Retinal pigment epithelial cell (primary cell): ENCODE measurements at regions not wholly inside any gene's neighbourhood (a gene's known extent, or its start where the extent isn't known, plus 50 kb on each side); places are given as distances from the start of the nearest gene placed in this dataset.

ENCODE experiments used
- DNase-seq: peaks from one replicate; pipeline ENCODE4 v3.0.0-alpha.2; 2010; ENCODE audit warnings: low read depth
- H3K4me3 ChIP-seq: 2 replicates; pipeline ENCODE4 v1.5.1; 2011; ENCODE audit warnings: mild to moderate bottlenecking, low read length, control low read depth, moderate library complexity
- TF ChIP-seq, protein P1 (sequence below): conservative IDR thresholded peaks from 2 replicates; pipeline ENCODE4 v1.5.1; 2011; ENCODE audit warnings: low read depth, low read length, control low read depth, inconsistent platforms

DNA sequence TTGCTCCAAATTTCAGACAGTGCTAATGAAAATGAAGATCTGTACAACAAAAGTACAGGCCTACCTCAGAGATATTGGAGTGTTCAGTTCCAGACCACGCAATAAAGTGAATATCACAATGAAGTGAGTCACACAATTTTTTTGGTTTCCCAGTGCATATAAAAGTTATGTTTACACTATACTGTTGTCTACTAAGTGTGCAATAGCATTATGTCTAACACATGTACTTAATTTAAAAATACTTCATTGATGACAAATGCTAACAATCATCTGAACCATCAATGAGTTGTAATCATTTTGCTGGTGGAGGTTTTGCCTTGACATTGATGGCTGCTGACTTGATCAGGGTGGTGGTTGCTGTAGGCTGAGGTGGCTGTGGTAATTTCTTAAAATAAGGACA lies 60.6 kb upstream of the E2F8 start:
- TF ChIP-seq, protein P1, sequence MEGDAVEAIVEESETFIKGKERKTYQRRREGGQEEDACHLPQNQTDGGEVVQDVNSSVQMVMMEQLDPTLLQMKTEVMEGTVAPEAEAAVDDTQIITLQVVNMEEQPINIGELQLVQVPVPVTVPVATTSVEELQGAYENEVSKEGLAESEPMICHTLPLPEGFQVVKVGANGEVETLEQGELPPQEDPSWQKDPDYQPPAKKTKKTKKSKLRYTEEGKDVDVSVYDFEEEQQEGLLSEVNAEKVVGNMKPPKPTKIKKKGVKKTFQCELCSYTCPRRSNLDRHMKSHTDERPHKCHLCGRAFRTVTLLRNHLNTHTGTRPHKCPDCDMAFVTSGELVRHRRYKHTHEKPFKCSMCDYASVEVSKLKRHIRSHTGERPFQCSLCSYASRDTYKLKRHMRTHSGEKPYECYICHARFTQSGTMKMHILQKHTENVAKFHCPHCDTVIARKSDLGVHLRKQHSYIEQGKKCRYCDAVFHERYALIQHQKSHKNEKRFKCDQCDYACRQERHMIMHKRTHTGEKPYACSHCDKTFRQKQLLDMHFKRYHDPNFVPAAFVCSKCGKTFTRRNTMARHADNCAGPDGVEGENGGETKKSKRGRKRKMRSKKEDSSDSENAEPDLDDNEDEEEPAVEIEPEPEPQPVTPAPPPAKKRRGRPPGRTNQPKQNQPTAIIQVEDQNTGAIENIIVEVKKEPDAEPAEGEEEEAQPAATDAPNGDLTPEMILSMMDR = no peak
- H3K4me3 ChIP-seq = no peak overlapping the region
- DNase-seq = no peak

DNA sequence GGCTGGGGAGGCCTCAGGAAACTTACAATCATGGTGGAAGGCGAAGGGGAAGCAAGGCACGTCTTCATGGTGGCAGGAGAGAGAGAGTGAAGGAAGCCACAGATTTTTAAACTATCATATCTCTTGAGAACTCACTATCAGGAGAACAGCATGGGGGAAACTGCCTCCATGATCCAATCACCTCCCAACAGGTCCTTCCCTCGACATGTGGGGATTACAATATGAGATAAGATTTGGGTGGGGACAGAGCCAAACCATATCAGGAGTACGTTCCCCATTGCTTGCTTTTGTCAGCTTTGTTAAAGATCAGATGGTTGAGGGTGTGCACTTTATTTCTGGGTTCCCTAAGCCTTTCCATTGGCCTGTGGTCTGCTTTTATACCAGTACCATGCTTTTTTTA lies 53.7 kb upstream of the E2F8 start:
- TF ChIP-seq, protein P1 = no peak
- no peak overlapping the region for H3K4me3 ChIP-seq
- DNase-seq = no peak

DNA sequence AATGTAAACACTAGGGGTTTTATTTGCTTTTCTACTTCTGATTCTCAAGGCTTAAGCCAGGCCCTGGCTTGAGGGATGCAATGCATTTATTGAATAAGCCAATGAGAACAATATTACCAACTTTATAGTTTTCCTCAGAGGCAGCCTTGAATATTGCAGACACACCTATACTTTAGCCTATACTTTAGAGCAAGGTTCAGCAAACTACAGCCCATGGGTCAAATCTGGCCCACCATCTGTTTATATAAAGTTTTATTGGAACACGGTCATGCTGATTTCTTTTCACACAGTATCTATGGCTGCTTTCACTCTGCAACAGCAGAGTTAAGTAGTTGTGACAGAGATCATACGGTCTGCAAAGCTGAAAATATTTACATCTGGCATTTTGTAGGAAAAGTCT lies 50.3 kb upstream of the E2F8 start:
- DNase-seq = no peak
- H3K4me3 ChIP-seq = no peak overlapping the region

More for the DNA sequence above, 50.3 kb upstream of the E2F8 start:
- TF ChIP-seq, protein P1 = no peak
